Liver (tissue), 8 donors: ENCODE measurements at regions not wholly inside any gene's neighbourhood (a gene's known extent, or its start where the extent isn't known, plus 50 kb on each side); places are given as distances from the start of the nearest gene placed in this dataset.
A peak's percentile ranks its signal among the peaks of the same experiment; 100 is the strongest.

ENCODE experiments used
- DNase-seq: peaks from one replicate; pipeline ENCODE4 v3.0.0-alpha.2; 2017; ENCODE audit warnings: low spot score
- H3K27ac ChIP-seq, 2 donors: one replicate each; pipeline ENCODE4 v1.7.0; 2013; ENCODE audit warnings: inconsistent platforms in 2 of 2, low read length in 2 of 2, control low read depth in 1 of 2, low read depth in 1 of 2, mild to moderate bottlenecking in 1 of 2
- H3K27me3 ChIP-seq, 4 donors: one replicate each; pipeline versions ENCODE4 v1.6.1 to v1.7.0; 2013; ENCODE audit warnings: low read length in 3 of 4, inconsistent platforms in 1 of 4, mild to moderate bottlenecking in 1 of 4, moderate library complexity in 1 of 4; ENCODE audit not compliant: control insufficient read depth in 4 of 4, insufficient read depth in 4 of 4
- H3K36me3 ChIP-seq, 4 donors: one replicate each; pipeline versions ENCODE4 v1.6.1 to v1.7.0; 2013; ENCODE audit warnings: low read length in 3 of 4, mild to moderate bottlenecking in 3 of 4, low read depth in 1 of 4, moderate library complexity in 1 of 4; ENCODE audit not compliant: control insufficient read depth in 4 of 4, insufficient read depth in 3 of 4
- H3K4me1 ChIP-seq, 4 donors: one replicate each; pipeline versions ENCODE4 v1.6.1 to v1.7.0; 2013; ENCODE audit warnings: low read length in 3 of 4, mild to moderate bottlenecking in 3 of 4, moderate library complexity in 1 of 4; ENCODE audit not compliant: control insufficient read depth in 4 of 4, insufficient read depth in 4 of 4
- H3K4me3 ChIP-seq, 3 donors: one replicate each; pipeline versions ENCODE4 v1.6.1 to v1.7.0; 2013; ENCODE audit warnings: low read length in 3 of 3, control low read depth in 1 of 3, low read depth in 1 of 3, mild to moderate bottlenecking in 1 of 3
- H3K9ac ChIP-seq, 2 donors: one replicate each; pipeline ENCODE4 v1.7.0; 2013; ENCODE audit warnings: low read length in 2 of 2, mild to moderate bottlenecking in 2 of 2, moderate library complexity in 2 of 2, control low read depth in 1 of 2, low read depth in 1 of 2
- H3K9me3 ChIP-seq, 4 donors: one replicate each; pipeline versions ENCODE4 v1.6.1 to v1.7.0; 2013; ENCODE audit warnings: low read length in 3 of 4; ENCODE audit not compliant: control insufficient read depth in 4 of 4
- ATF3 ChIP-seq: IDR thresholded peaks from 2 replicates; pipeline ENCODE4 v1.6.1; 2016; ENCODE audit warnings: antibody characterized with exemption
- CTCF ChIP-seq: fragments of 150-350 bp; IDR thresholded peaks from 2 replicates; pipeline ENCODE4 v1.5.1; 2017; ENCODE audit warnings: improper control_type of control experiment, low read depth, low read length; ENCODE audit not compliant: missing input control
- FOXA1 ChIP-seq: IDR thresholded peaks from 2 replicates; pipeline ENCODE4 v1.6.1; 2016; ENCODE audit warnings: antibody characterized with exemption
- FOXA2 ChIP-seq: IDR thresholded peaks from 2 replicates; pipeline ENCODE4 v1.6.1; 2016; ENCODE audit warnings: antibody characterized with exemption
- HNF4A ChIP-seq, 2 donors: conservative IDR thresholded peaks; 2 replicates each; pipeline ENCODE4 v1.6.1; 2016; ENCODE audit warnings: antibody characterized with exemption in 2 of 2, mild to moderate bottlenecking in 2 of 2
- JUND ChIP-seq, 2 donors: IDR thresholded peaks; 2 replicates each; pipeline ENCODE4 v1.6.1; 2016; ENCODE audit warnings: antibody characterized with exemption in 2 of 2
- MAX ChIP-seq: IDR thresholded peaks from 2 replicates; pipeline ENCODE4 v1.6.1; 2016; ENCODE audit warnings: antibody characterized with exemption
- NR2F2 ChIP-seq: IDR thresholded peaks from 2 replicates; pipeline ENCODE4 v1.6.1; 2016; ENCODE audit warnings: antibody characterized with exemption
- RAD21 ChIP-seq, 2 donors: IDR thresholded peaks; 2 replicates each; pipeline ENCODE4 v1.6.1; 2016; ENCODE audit warnings: antibody characterized with exemption in 2 of 2, mild to moderate bottlenecking in 2 of 2
- SP1 ChIP-seq: IDR thresholded peaks from 2 replicates; pipeline ENCODE4 v1.6.1; 2018; ENCODE audit warnings: antibody characterized with exemption, mild to moderate bottlenecking
- TAF1 ChIP-seq: conservative IDR thresholded peaks from 2 replicates; pipeline ENCODE4 v1.6.1; 2016; ENCODE audit warnings: antibody characterized with exemption, mild to moderate bottlenecking
- YY1 ChIP-seq: IDR thresholded peaks from 2 replicates; pipeline ENCODE4 v1.6.1; 2016; ENCODE audit warnings: antibody characterized with exemption, mild to moderate bottlenecking
- ZBTB33 ChIP-seq: IDR thresholded peaks from 2 replicates; pipeline ENCODE4 v1.6.1; 2016; ENCODE audit warnings: antibody characterized with exemption
- WGBS: extraction: QIAGEN DNeasy Blood & Tissue Kit; methylation state at CpG from one replicate; pipeline ENCODE4 v1.1.7; 2013; 5-methylcytosine and 5-hydroxymethylcytosine counted together
- donor health status: healthy.
- donor health status: healthy.
- donor health status: healthy.
- donor health status: healthy.
- donor health status: healthy.

GRCh38 chr21:35428489-35428888, 379.4 kb upstream of the RUNX1 start:
- peaks cover 0 to 6% (median 2%) of the 10 kb centered on the region in 4 donors for H3K9me3 ChIP-seq
- H3K9ac ChIP-seq, result no peak overlapping the region
- 19% methylated on average over 9 of the region's 9 CpGs for WGBS
- H3K36me3 ChIP-seq, result no peaks in the 10 kb centered on the region
- H3K27ac ChIP-seq, result no peak overlapping the region
- TF ChIP-seq SP1 (no peak), NR2F2 (peak; percentile 12)
- DNase-seq, result no peak
- H3K4me3 ChIP-seq, result no peak overlapping the region
- H3K27me3 ChIP-seq, result peaks cover 0 to 5% (median 0%) of the 10 kb centered on the region in 4 donors
- no peaks in the 10 kb centered on the region for H3K4me1 ChIP-seq

GRCh38 chr21:35428001-35428320, 378.9 kb upstream of the RUNX1 start:
- H3K9ac ChIP-seq, result no peak overlapping the region
- H3K27ac ChIP-seq, result no peak overlapping the region
- peaks cover 0 to 5% (median 0%) of the 10 kb centered on the region in 4 donors for H3K27me3 ChIP-seq

More at GRCh38 chr21:35428001-35428320, 378.9 kb upstream of the RUNX1 start:
- H3K4me3 ChIP-seq, result no peak overlapping the region
- no peak for DNase-seq
- H3K4me1 ChIP-seq, result no peaks in the 10 kb centered on the region
- no peak for TF ChIP-seq TAF1
- no peak for TF ChIP-seq FOXA1
- TF ChIP-seq FOXA2, result no peak
- no peak for TF ChIP-seq CTCF
- TF ChIP-seq RAD21 (IDR thresholded peaks at IDR 0.05), result no peak
- TF ChIP-seq MAX, result no peak
- no peak for TF ChIP-seq HNF4A (conservative IDR thresholded peaks at IDR 0.05)
- TF ChIP-seq YY1, result no peak
- no peak for TF ChIP-seq ATF3
- no peak for TF ChIP-seq JUND (IDR thresholded peaks at IDR 0.05)
- TF ChIP-seq NR2F2, result no peak
- no peak for TF ChIP-seq ZBTB33
- no peaks in the 10 kb centered on the region for H3K36me3 ChIP-seq
- H3K9me3 ChIP-seq, result peaks cover 0 to 4% (median 1%) of the 10 kb centered on the region in 4 donors
